CD4-positive, CD25-positive, alpha-beta regulatory T cell (primary cell): ENCODE measurements at regions not wholly inside any gene's neighbourhood (a gene's known extent, or its start where the extent isn't known, plus 50 kb on each side); places are given as distances from the start of the nearest gene placed in this dataset.
A peak's percentile ranks its signal among the peaks of the same experiment; 100 is the strongest.
"Not testable (repeated sequence)": the region's sequence is repeated elsewhere in the genome, so short reads cannot be mapped to it uniquely, and the experiment has no call there.

ENCODE experiments used
- ATAC-seq, 2 donors: fragments of 150-1000 bp; cut with Tn5 transposase; one replicate each; pipeline ENCODE4 v1.10.0; 2021; ENCODE audit warnings: low read depth in 2 of 2, moderate number of reproducible peaks in 2 of 2, moderate library complexity in 1 of 2
- DNase-seq, 3 donors: peaks; one replicate each; pipeline versions ENCODE4 v3.0.0 to v3.0.0-alpha.2; 2012 to 2022; ENCODE audit warnings: mixed read lengths in 1 of 3
- H3K27ac ChIP-seq: one replicate; pipeline ENCODE4 v1.7.0; 2013; ENCODE audit warnings: mild to moderate bottlenecking, low read length; ENCODE audit not compliant: insufficient read depth, poor library complexity, severe bottlenecking
- H3K27me3 ChIP-seq: one replicate; pipeline ENCODE4 v1.7.0; 2013; ENCODE audit warnings: low read length; ENCODE audit not compliant: control insufficient read depth, insufficient read depth
- H3K36me3 ChIP-seq: one replicate; pipeline ENCODE4 v1.7.0; 2013; ENCODE audit warnings: mild to moderate bottlenecking, low read length, moderate library complexity; ENCODE audit not compliant: control insufficient read depth, insufficient read depth
- H3K4me1 ChIP-seq: 2 replicates; pipeline ENCODE4 v1.7.0; 2013; ENCODE audit warnings: mild to moderate bottlenecking, low read length; ENCODE audit not compliant: insufficient read depth, control insufficient read depth, poor library complexity, severe bottlenecking
- H3K4me3 ChIP-seq: one replicate; pipeline ENCODE4 v1.7.0; 2013; ENCODE audit warnings: low read depth, mild to moderate bottlenecking, low read length, moderate library complexity
- H3K9me3 ChIP-seq, 2 experiments: 1 replicate in 1 of 2; 2 replicates in 1 of 2; pipeline ENCODE4 v1.7.0; 2013; ENCODE audit warnings: low read length in 2 of 2, mild to moderate bottlenecking in 1 of 2, moderate library complexity in 1 of 2; ENCODE audit not compliant: control insufficient read depth in 2 of 2
- H3K27ac Mint-ChIP-seq, 3 donors: one replicate each; pipeline ENCODE4 v1.8.0; 2020 to 2022; ENCODE audit warnings: mild to moderate bottlenecking in 3 of 3, mixed read lengths in 3 of 3, moderate library complexity in 2 of 3
- H3K27me3 Mint-ChIP-seq: one replicate; pipeline ENCODE4 v1.8.0; 2022; ENCODE audit warnings: mild to moderate bottlenecking, mixed read lengths
- H3K36me3 Mint-ChIP-seq: one replicate; pipeline ENCODE4 v1.8.0; 2020; ENCODE audit warnings: mixed read lengths
- H3K4me1 Mint-ChIP-seq, 4 donors: one replicate each; pipeline ENCODE4 v1.8.0; 2020 to 2022; ENCODE audit warnings: mixed read lengths in 4 of 4, mild to moderate bottlenecking in 1 of 4
- H3K4me3 Mint-ChIP-seq, 4 donors: one replicate each; pipeline ENCODE4 v1.8.0; 2020 to 2022; ENCODE audit warnings: mild to moderate bottlenecking in 4 of 4, mixed read lengths in 4 of 4, moderate library complexity in 3 of 4
- H3K9me3 Mint-ChIP-seq, 7 donors: one replicate each; pipeline ENCODE4 v1.8.0; 2020 to 2022; ENCODE audit warnings: mixed read lengths in 7 of 7, mild to moderate bottlenecking in 3 of 7, moderate library complexity in 2 of 7

- not testable (repeated sequence) for H3K4me3 Mint-ChIP-seq, H3K9me3 Mint-ChIP-seq, H3K4me1 ChIP-seq, H3K27ac Mint-ChIP-seq, ATAC-seq, H3K9me3 ChIP-seq, H3K36me3 ChIP-seq, H3K4me3 ChIP-seq, H3K4me1 Mint-ChIP-seq, DNase-seq, H3K27me3 ChIP-seq, H3K36me3 Mint-ChIP-seq, H3K27ac ChIP-seq, H3K27me3 Mint-ChIP-seq
These were observed 110.2 kb downstream of the CRLF2 start for GRCh38 chrX:1102221-1102620.

DNA sequence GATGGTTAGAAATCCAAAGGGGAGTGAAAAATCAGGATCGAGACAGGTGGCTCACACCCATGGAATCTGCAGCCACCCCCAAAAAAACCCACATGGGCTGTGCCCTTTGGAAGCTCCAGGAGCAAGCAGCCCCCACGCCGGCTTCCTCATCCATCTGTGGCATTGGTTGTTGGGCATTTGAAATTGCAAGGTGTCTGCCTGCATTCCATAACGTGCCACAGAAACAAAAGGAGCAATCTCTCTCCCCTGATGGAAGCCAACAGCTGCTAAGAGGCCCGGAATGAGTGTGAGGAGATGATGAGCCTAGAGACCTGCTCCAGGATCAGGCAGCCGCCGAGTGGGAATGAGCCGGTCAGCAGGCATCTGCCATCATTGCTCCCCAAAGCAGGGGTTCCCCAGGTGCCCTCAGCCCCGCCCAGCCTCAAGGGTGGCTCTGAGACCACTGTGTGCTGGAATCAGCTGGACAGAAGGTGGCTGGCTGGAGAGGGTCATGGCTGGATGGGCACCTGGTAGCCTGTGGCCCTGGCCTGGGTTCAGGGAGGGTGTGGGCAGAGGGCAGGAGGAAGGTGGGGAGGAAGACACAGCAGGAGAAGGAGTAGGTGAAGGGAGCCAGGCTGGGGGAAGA is 113.2 kb downstream of the CRLF2 start:
- no peak for ATAC-seq
- Mint-ChIP-seq H3K27ac (no peak overlapping the region), H3K9me3 (peaks cover 0 to 8% (median 2%) of the 10 kb centered on the region in 7 donors), H3K36me3 (no peaks in the 10 kb centered on the region), H3K4me3 (no peak overlapping the region), H3K4me1 (peaks cover 0 to 3% (median 0%) of the 10 kb centered on the region in 4 donors), H3K27me3 (no peaks in the 10 kb centered on the region)
- Histone ChIP-seq H3K4me1 (no peaks in the 10 kb centered on the region), H3K36me3 (no peaks in the 10 kb centered on the region), H3K4me3 (no peak overlapping the region), H3K9me3 (peaks cover 7 to 10% of the 10 kb centered on the region in 2 experiments), H3K27me3 (no peaks in the 10 kb centered on the region), H3K27ac (no peak overlapping the region)
- DNase-seq = no peak

GRCh38 chrX:1097328-1097727 is 115.1 kb downstream of the CRLF2 start:
- H3K27ac Mint-ChIP-seq = no peak overlapping the region
- H3K27me3 ChIP-seq = no peaks in the 10 kb centered on the region

DNA sequence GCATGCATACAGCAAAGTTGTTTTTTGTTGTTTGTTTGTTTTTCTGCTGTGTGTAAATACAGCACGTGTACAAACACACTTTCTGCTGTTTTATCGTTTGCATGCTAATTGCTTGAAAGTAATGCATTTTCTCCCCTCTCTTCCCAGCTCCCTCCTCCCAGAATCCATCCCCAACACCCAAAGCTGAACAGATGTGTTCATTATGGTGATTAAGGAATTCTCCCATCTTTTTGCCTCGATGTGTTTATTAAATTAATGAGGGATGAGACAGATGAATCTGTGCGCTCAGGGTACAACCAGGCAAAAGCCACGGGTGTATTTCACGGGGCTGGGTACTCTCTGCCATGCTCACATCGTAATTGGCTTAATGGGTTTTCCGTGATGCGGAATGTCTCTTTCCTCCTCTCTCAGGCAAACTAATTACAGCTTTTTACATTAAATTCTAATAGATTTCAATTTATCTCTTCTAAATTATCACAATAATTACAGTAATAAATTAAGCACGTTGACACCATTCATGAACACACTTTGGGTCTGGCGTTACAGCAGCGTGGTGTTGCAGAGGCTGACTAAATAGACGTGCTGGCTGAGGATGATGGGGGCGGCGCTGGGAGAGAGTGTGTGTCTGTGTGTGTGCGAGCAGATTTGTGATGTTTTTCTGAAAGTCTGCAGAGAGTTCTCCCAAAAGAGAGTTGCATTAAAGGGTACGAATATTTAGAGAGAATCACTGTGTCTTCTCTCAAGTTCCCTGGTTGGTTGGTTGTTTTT is 117.7 kb downstream of the CRLF2 start:
- H3K27ac ChIP-seq = no peak overlapping the region
- Mint-ChIP-seq H3K9me3 (peaks cover 0 to 8% (median 2%) of the 10 kb centered on the region in 7 donors), H3K27me3 (no peaks in the 10 kb centered on the region), H3K4me3 (peak overlapping the region in 2 of 4 donors; percentile 34 to 54), H3K4me1 (peaks cover 0 to 15% (median 4%) of the 10 kb centered on the region in 4 donors), H3K27ac (peak overlapping the region in 1 of 3 donors; percentile 75), H3K36me3 (no peaks in the 10 kb centered on the region)
- peaks cover 7 to 10% of the 10 kb centered on the region in 2 experiments for H3K9me3 ChIP-seq
- H3K4me3 ChIP-seq = no peak overlapping the region
- no peak for DNase-seq
- ATAC-seq = no peak
- H3K36me3 ChIP-seq = no peaks in the 10 kb centered on the region
- no peaks in the 10 kb centered on the region for H3K4me1 ChIP-seq
- no peaks in the 10 kb centered on the region for H3K27me3 ChIP-seq

More at GRCh38 chrX:1097328-1097727, 115.1 kb downstream of the CRLF2 start:
- H3K9me3 ChIP-seq = peaks cover 7 to 10% of the 10 kb centered on the region in 2 experiments
- DNase-seq = no peak
- no peak overlapping the region for H3K4me3 ChIP-seq
- ATAC-seq = no peak
- Mint-ChIP-seq H3K36me3 (no peaks in the 10 kb centered on the region), H3K4me3 (no peak overlapping the region), H3K9me3 (peaks cover 0 to 8% (median 2%) of the 10 kb centered on the region in 7 donors), H3K4me1 (peaks cover 0 to 15% (median 4%) of the 10 kb centered on the region in 4 donors), H3K27me3 (no peaks in the 10 kb centered on the region)
- H3K4me1 ChIP-seq = no peaks in the 10 kb centered on the region
- no peaks in the 10 kb centered on the region for H3K36me3 ChIP-seq
- no peak overlapping the region for H3K27ac ChIP-seq

GRCh38 chrX:1093586-1094421 is 118.6 kb downstream of the CRLF2 start:
- ATAC-seq = peak in 1 of 2 donors; percentile 12
- no peaks in the 10 kb centered on the region for H3K27me3 ChIP-seq
- peaks cover 7 to 10% of the 10 kb centered on the region in 2 experiments for H3K9me3 ChIP-seq
- peak overlapping the region; percentile 64 to 89 (median 80) for H3K4me3 Mint-ChIP-seq
- DNase-seq = no peak
- H3K4me1 ChIP-seq = no peaks in the 10 kb centered on the region
- H3K36me3 ChIP-seq = no peaks in the 10 kb centered on the region
- H3K27ac Mint-ChIP-seq = peak overlapping the region; percentile 38 to 89 (median 75)
- peaks cover 0 to 15% (median 4%) of the 10 kb centered on the region in 4 donors for H3K4me1 Mint-ChIP-seq
- H3K4me3 ChIP-seq = peak overlapping the region; percentile 55
- H3K9me3 Mint-ChIP-seq = peaks cover 0 to 8% (median 2%) of the 10 kb centered on the region in 7 donors
- H3K27ac ChIP-seq = no peak overlapping the region
- H3K36me3 Mint-ChIP-seq = no peaks in the 10 kb centered on the region
- no peaks in the 10 kb centered on the region for H3K27me3 Mint-ChIP-seq

- Histone ChIP-seq H3K36me3 (no peaks in the 10 kb centered on the region), H3K4me3 (peak overlapping the region; percentile 55), H3K27ac (no peak overlapping the region), H3K9me3 (peaks cover 7 to 10% of the 10 kb centered on the region in 2 experiments), H3K4me1 (no peaks in the 10 kb centered on the region), H3K27me3 (no peaks in the 10 kb centered on the region)
- H3K4me1 Mint-ChIP-seq = peaks cover 0 to 15% (median 4%) of the 10 kb centered on the region in 4 donors
- H3K27ac Mint-ChIP-seq = peak overlapping the region in 2 of 3 donors; percentile 75 to 89
- no peaks in the 10 kb centered on the region for H3K27me3 Mint-ChIP-seq
- H3K36me3 Mint-ChIP-seq = no peaks in the 10 kb centered on the region
- ATAC-seq (peak; percentile 77 to 91), DNase-seq (peak in 1 of 3 donors; percentile 80)
- H3K9me3 Mint-ChIP-seq = peaks cover 0 to 8% (median 2%) of the 10 kb centered on the region in 7 donors
- peak overlapping the region; percentile 64 to 89 (median 80) for H3K4me3 Mint-ChIP-seq
These were observed 119.3 kb downstream of the CRLF2 start for GRCh38 chrX:1093121-1093520.
